Activated CD8-positive, alpha-beta memory T cell treated with anti-CD3 and anti-CD28 coated beads for 1 hour (primary cell): ENCODE measurements at regions not wholly inside any gene's neighbourhood (a gene's known extent, or its start where the extent isn't known, plus 50 kb on each side); places are given as distances from the start of the nearest gene placed in this dataset.

Experiments
- DNase-seq, 2 donors: peaks; one replicate each; pipeline ENCODE4 v3.0.0-alpha.2; 2020; ENCODE audit warnings: low read depth in 1 of 2; ENCODE audit errors: extremely low read depth in 1 of 2

GRCh38 chr2:33777786-33778185, 178.7 kb upstream of the FAM98A start:
- DNase-seq = no peak

- no peak for DNase-seq
These were observed 176.2 kb upstream of the FAM98A start for GRCh38 chr2:33775306-33775705.

- DNase-seq = no peak
These were observed 170.9 kb upstream of the FAM98A start for GRCh38 chr2:33770023-33770422.

GRCh38 chr2:33766175-33766574, 167.1 kb upstream of the FAM98A start:
- no peak for DNase-seq

GRCh38 chr2:33765122-33765521, 166.0 kb upstream of the FAM98A start:
- no peak for DNase-seq

GRCh38 chr2:33764551-33764950, 165.5 kb upstream of the FAM98A start:
- no peak for DNase-seq

GRCh38 chr2:33763671-33764310, 164.7 kb upstream of the FAM98A start:
- DNase-seq = no peak

GRCh38 chr2:33762636-33763035, 163.5 kb upstream of the FAM98A start:
- DNase-seq = no peak

GRCh38 chr2:33746208-33746800, 147.2 kb upstream of the FAM98A start:
- no peak for DNase-seq

GRCh38 chr2:33735096-33735495, 136.0 kb upstream of the FAM98A start:
- no peak for DNase-seq

- no peak for DNase-seq
These were observed 131.7 kb upstream of the FAM98A start for GRCh38 chr2:33730804-33731203.

GRCh38 chr2:33730193-33730592, 131.1 kb upstream of the FAM98A start:
- DNase-seq = no peak

GRCh38 chr2:33729353-33729752, 130.3 kb upstream of the FAM98A start:
- no peak for DNase-seq

- DNase-seq = no peak
These were observed 129.0 kb upstream of the FAM98A start for GRCh38 chr2:33728106-33728505.

- no peak for DNase-seq
These were observed 128.4 kb upstream of the FAM98A start for GRCh38 chr2:33727361-33728032.

- DNase-seq = no peak
These were observed 127.3 kb upstream of the FAM98A start for GRCh38 chr2:33726415-33726814.

- DNase-seq = no peak
These were observed 124.2 kb upstream of the FAM98A start for GRCh38 chr2:33723329-33723728.

- no peak for DNase-seq
These were observed 120.0 kb upstream of the FAM98A start for GRCh38 chr2:33719067-33719466.

- DNase-seq = no peak
These were observed 113.6 kb upstream of the FAM98A start for GRCh38 chr2:33712674-33713073.

GRCh38 chr2:33709951-33710350, 110.9 kb upstream of the FAM98A start:
- DNase-seq = no peak

- DNase-seq = no peak
These were observed 108.2 kb upstream of the FAM98A start for GRCh38 chr2:33707312-33707711.

- DNase-seq = no peak
These were observed 107.3 kb upstream of the FAM98A start for GRCh38 chr2:33706410-33706809.
